ENCODE measurements at regions not wholly inside any gene's neighbourhood (a gene's known extent, or its start where the extent isn't known, plus 50 kb on each side); places are given as distances from the start of the nearest gene placed in this dataset.

DNA sequence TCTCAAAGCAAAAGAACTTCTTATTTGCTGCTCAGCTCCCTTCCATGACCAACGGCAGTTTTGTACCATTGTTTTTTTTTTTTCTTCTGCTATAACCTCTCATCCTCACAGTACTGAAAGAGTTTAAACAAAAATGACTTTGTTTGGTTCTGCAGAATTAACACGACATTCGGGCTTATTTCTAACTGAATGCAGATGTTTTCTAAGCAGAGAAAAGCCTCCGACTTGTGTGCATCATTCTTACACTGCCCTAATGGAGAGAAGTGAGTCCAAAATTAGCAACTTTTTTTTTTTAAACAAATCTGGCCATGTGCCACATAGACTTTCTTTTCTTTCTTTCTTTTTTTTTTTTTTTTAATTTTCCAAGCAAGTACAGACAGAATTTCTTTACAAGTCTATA, 382.7 kb downstream of the HDGFL1 start:
- TF ChIP-seq GABPA (IDR thresholded peaks at IDR 0.05 in 1 of 2, conservative IDR thresholded peaks at IDR 0.05 in 1 of 2) (no peak), CTCF (IDR thresholded peaks at IDR 0.05; ENCODE audit: low read depth, low read length, missing input control) (no peak), RAD21 (IDR thresholded peaks at IDR 0.05) (no peak), FOXA1 (IDR thresholded peaks at IDR 0.05) (no peak), JUND (IDR thresholded peaks at IDR 0.05) (no peak)
